ENCODE measurements at regions not wholly inside any gene's neighbourhood (a gene's known extent, or its start where the extent isn't known, plus 50 kb on each side); places are given as distances from the start of the nearest gene placed in this dataset.

DNA sequence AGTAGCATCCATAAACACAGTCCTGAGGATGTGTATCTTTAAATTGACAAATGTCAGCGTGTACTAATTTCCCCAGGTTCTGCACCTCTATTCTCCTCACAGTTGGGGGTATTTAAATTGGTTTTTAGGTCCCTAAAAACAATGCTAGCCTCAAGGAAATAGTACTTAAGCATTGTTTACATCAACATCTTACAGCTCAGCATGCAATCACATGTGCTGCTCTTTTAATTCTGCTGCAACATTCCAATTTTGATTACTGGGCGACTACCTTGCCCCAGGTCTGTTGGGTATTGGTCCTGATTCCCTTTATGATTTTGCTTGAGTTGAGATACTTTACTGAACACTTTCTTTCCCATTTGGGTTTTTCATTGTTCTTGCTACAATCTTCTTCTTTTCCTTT is 616.6 kb downstream of the CCER1 start:
- no peak for TF ChIP-seq CTCF (IDR thresholded peaks at IDR 0.05; ENCODE audit: low read depth, low read length, missing control alignments)
- no peak for DNase-seq (ENCODE audit: low read depth)
- in situ Hi-C loops (cut with HindIII; ENCODE audit: low sequenced_read_pairs): no loop called here
- H3K4me3 ChIP-seq (ENCODE audit: low read depth, low read length): no peak overlapping the region

DNA sequence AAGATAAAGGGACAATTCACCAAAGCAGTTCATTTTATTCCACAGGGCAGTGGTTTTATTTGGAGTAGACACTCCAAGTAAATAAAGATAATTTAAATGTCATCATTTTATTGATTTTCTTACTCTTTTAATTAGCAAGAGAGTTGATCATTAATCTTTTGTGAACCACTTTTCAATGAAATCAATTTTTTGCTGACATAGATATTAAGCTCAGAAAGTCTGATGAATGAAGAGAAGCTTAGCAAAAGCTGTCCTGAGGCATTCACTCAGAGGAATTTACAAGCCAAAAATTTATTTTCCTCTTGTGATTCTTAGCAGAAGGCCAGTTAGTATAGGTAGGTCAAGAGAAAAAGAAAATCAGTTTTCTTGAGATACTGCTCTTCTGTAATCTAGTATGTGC is 618.0 kb downstream of the CCER1 start:
- in situ Hi-C loops (cut with HindIII; ENCODE audit: low sequenced_read_pairs): no loop called here
- DNase-seq (ENCODE audit: low read depth): no peak
- no peak for TF ChIP-seq CTCF (IDR thresholded peaks at IDR 0.05; ENCODE audit: low read depth, low read length, missing control alignments)
- no peak overlapping the region for H3K4me3 ChIP-seq (ENCODE audit: low read depth, low read length)

DNA sequence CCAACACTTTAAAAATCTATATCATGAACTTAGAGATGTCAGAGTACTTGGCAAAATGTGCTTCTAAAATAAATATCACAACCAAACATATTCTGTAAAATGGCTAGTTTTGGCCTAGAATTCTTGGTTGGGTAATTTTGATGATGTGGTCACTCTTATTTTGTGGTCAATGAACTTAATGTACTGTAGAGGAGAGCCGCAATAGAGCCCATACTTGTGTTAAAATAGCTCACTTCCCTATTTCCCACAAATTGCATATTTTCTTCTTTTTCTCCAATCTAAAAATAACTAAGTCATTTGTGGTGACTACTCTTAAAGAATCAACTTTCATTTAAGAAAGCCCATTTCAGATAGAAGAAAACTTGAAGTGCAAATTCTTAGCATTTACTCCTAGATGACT is 619.4 kb downstream of the CCER1 start:
- no peak overlapping the region for H3K4me3 ChIP-seq (ENCODE audit: low read depth, low read length)
- DNase-seq (ENCODE audit: low read depth): peak; percentile 74
- no peak for TF ChIP-seq CTCF (IDR thresholded peaks at IDR 0.05; ENCODE audit: low read depth, low read length, missing control alignments)
- in situ Hi-C loops (cut with HindIII; ENCODE audit: low sequenced_read_pairs): no loop called here

DNA sequence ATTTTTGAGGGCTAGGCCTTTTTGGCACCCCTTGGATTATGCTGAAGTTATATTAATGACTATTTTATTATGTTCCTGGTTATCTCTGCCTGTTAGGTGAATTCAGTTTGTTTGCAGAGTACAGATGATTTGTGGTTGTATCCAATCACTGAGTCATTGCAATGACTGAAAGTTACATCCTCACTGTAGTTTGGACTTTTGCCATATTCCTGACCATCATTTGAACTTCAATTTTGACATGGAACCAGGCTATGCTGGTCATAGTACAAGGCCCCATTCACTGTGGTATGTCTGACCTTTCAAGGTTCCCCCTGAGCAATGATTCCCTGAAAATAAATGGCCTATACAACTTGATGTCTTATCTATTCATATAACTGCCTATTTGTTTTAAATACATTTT is 621.0 kb downstream of the CCER1 start:
- TF ChIP-seq CTCF (IDR thresholded peaks at IDR 0.05; ENCODE audit: low read depth, low read length, missing control alignments): no peak
- H3K4me3 ChIP-seq (ENCODE audit: low read depth, low read length): no peak overlapping the region
- in situ Hi-C loops (cut with HindIII; ENCODE audit: low sequenced_read_pairs): no loop called here
- no peak for DNase-seq (ENCODE audit: low read depth)

DNA sequence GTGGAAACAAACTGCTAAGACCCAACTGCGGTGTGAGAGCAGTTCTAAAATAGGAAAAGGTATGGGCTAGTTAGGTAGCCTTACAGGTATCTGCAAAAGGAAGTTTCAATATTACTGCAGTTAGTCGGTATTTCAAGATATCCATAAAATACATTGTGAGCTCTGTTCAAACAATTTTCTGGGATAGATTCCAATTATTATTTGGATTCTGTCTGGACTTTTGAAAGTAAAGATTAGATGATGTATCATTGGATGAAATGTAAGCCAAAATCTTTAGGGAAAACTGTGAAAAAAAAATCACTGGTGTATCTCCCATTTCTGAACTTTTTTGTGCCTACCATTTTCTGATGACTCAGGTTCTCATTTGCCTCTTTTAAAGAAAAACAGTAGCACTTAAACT is 621.6 kb downstream of the CCER1 start:
- DNase-seq (ENCODE audit: low read depth): no peak
- no peak for TF ChIP-seq CTCF (IDR thresholded peaks at IDR 0.05; ENCODE audit: low read depth, low read length, missing control alignments)

GRCh38 chr12:90331821-90332220 is 623.2 kb downstream of the CCER1 start:
- DNase-seq (ENCODE audit: low read depth): no peak
- H3K4me3 ChIP-seq (ENCODE audit: low read depth, low read length): no peak overlapping the region
- no peak for TF ChIP-seq CTCF (IDR thresholded peaks at IDR 0.05; ENCODE audit: low read depth, low read length, missing control alignments)
- in situ Hi-C loops (cut with HindIII; ENCODE audit: low sequenced_read_pairs): no loop called here

More for the DNA sequence above, 621.6 kb downstream of the CCER1 start:
- in situ Hi-C loops (cut with HindIII; ENCODE audit: low sequenced_read_pairs): no loop called here
- H3K4me3 ChIP-seq (ENCODE audit: low read depth, low read length): no peak overlapping the region

GRCh38 chr12:90331262-90331661 is 622.6 kb upstream of the ATP2B1 start:
- TF ChIP-seq CTCF (IDR thresholded peaks at IDR 0.05; ENCODE audit: low read depth, low read length, missing control alignments): no peak
- in situ Hi-C loops (cut with HindIII; ENCODE audit: low sequenced_read_pairs): no loop called here
- H3K4me3 ChIP-seq (ENCODE audit: low read depth, low read length): no peak overlapping the region
- no peak for DNase-seq (ENCODE audit: low read depth)

Data from astrocyte of the cerebellum (primary cell).